Breast epithelium (tissue), 4 donors: ENCODE measurements at regions not wholly inside any gene's neighbourhood (a gene's known extent, or its start where the extent isn't known, plus 50 kb on each side); places are given as distances from the start of the nearest gene placed in this dataset.

Experiments used
- DNase-seq, 2 donors: peaks; one replicate each; pipeline ENCODE4 v3.0.0-alpha.2; 2019; ENCODE audit warnings: low spot score in 2 of 2
- H3K27ac ChIP-seq, 2 donors: fragments of 200-600 bp; sonication (generic) in 1 of 2; one replicate each; pipeline ENCODE4 v1.5.1; 2016 to 2019; ENCODE audit warnings: mild to moderate bottlenecking in 1 of 2
- H3K27me3 ChIP-seq, 2 donors: fragments of 200-600 bp; sonication (generic) in 1 of 2; one replicate each; pipeline versions ENCODE4 v1.5.1 to v1.6.0; 2017 to 2019; ENCODE audit warnings: control low read depth in 1 of 2, mild to moderate bottlenecking in 1 of 2
- H3K36me3 ChIP-seq: fragments of 200-600 bp; one replicate; pipeline ENCODE4 v1.5.1; 2019
- H3K4me1 ChIP-seq, 2 donors: fragments of 200-600 bp; sonication (generic); one replicate each; pipeline ENCODE4 v1.5.1; 2016 to 2019; ENCODE audit warnings: control low read depth in 1 of 2
- H3K4me3 ChIP-seq, 3 donors: fragments of 200-600 bp; sonication (generic); 1 replicate in 2 of 3; 2 replicates in 1 of 3; pipeline ENCODE4 v1.5.1; 2016 to 2019; ENCODE audit warnings: mild to moderate bottlenecking in 3 of 3, moderate library complexity in 2 of 3
- H3K9me3 ChIP-seq, 2 donors: fragments of 200-600 bp; sonication (generic) in 1 of 2; one replicate each; pipeline ENCODE4 v1.5.1; 2016 to 2019; ENCODE audit warnings: control low read depth in 1 of 2
- CTCF ChIP-seq, 3 donors: fragments of 450-650 bp; IDR thresholded peaks; one replicate each; pipeline ENCODE4 v1.5.1; 2016 to 2017; ENCODE audit warnings: antibody characterized with exemption in 3 of 3, mild to moderate bottlenecking in 3 of 3, moderate library complexity in 3 of 3
- POLR2A ChIP-seq: fragments of 450-650 bp; IDR thresholded peaks from one replicate; pipeline ENCODE4 v1.6.1; 2016; ENCODE audit warnings: antibody characterized with exemption, mild to moderate bottlenecking, moderate library complexity
- POLR2AphosphoS5 ChIP-seq, 3 donors: sonication (generic); formaldehyde crosslinking; IDR thresholded peaks; one replicate each; pipeline ENCODE4 v1.6.1; 2017; ENCODE audit warnings: antibody characterized with exemption in 3 of 3
- intact Hi-C: fragments of 100-400 bp; cut with DNase I; formaldehyde crosslinking; loops from one replicate; pipeline ENCODE4 v1.15.1; 2023; ENCODE audit warnings: low total_unique reads

- no peak for TF ChIP-seq POLR2A
- TF ChIP-seq CTCF (IDR thresholded peaks at IDR 0.05) = no peak
- no peak for TF ChIP-seq POLR2AphosphoS5 (IDR thresholded peaks at IDR 0.05)
- no peak overlapping the region for H3K27ac ChIP-seq
- H3K4me3 ChIP-seq = no peak overlapping the region
- H3K36me3 ChIP-seq = no peaks in the 10 kb centered on the region
- intact Hi-C loops = no loop called here
- H3K4me1 ChIP-seq = no peaks in the 10 kb centered on the region
- no peaks in the 10 kb centered on the region for H3K27me3 ChIP-seq
- DNase-seq = no peak
- H3K9me3 ChIP-seq = no peaks in the 10 kb centered on the region
These were observed 58.8 kb upstream of the FOXG1 start for GRCh38 chr14:28707814-28708213.

- no peaks in the 10 kb centered on the region for H3K27me3 ChIP-seq
- no peak overlapping the region for H3K4me3 ChIP-seq
- no peak for DNase-seq
- TF ChIP-seq CTCF (IDR thresholded peaks at IDR 0.05) (no peak), POLR2AphosphoS5 (IDR thresholded peaks at IDR 0.05) (no peak), POLR2A (no peak)
- H3K27ac ChIP-seq = no peak overlapping the region
- intact Hi-C loops = no loop called here
- H3K36me3 ChIP-seq = no peaks in the 10 kb centered on the region
- no peaks in the 10 kb centered on the region for H3K4me1 ChIP-seq
- H3K9me3 ChIP-seq = no peaks in the 10 kb centered on the region
These were observed 56.8 kb upstream of the FOXG1 start for GRCh38 chr14:28709571-28710305.
